CD4-positive, alpha-beta T cell treated with Interleukin-15 for 4 hours (primary cell): ENCODE measurements at regions not wholly inside any gene's neighbourhood (a gene's known extent, or its start where the extent isn't known, plus 50 kb on each side); places are given as distances from the start of the nearest gene placed in this dataset.
"Not testable (repeated sequence)": the region's sequence is repeated elsewhere in the genome, so short reads cannot be mapped to it uniquely, and the experiment has no call there.

Experiments
- DNase-seq: peaks from one replicate; pipeline ENCODE4 v3.0.0-alpha.2; 2020; ENCODE audit warnings: low spot score

GRCh38 chr3:140752499-140752898 lies 74.6 kb downstream of the TRIM42 start:
- DNase-seq = no peak

DNA sequence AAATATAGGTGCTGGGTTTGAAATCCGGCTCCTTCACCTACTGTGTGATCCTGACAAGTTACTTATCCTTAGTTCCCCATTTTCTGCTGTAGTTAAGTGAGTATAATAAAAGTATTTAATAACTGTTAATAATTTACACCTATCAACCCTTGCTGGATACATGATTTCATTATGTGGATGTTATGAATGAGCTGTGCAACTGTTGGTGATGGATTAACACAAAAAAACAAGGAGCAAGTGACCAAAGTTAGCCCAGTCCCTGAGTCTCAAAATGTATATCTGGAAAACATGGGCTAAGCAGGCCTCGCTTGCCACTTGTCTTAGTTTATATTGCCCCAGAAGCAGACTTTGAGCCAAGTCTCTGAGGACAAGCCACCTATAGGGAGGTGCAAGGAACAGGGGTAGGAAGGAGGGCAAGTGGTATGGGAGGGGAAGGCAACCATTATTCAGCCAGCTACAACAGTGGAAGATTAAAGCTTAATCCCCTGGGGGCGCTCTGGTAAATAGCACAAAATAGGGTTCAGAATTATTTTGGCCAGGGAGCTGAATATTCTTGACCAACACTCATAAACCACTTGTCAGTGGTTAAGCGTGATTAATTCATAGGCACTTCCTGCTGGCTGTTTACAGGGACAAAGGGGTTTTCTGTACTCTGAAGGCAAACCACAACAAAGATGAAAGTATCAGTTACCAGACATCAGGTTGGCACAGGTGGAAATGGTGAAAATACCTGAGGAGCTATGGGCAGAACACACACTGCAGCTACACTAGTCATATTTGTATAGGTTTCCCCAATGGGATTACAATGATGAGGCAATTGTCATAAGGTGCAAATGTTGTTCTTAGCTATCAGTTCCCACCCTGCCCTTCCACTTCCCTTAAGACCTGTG lies 76.2 kb downstream of the TRIM42 start:
- DNase-seq = no peak

DNA sequence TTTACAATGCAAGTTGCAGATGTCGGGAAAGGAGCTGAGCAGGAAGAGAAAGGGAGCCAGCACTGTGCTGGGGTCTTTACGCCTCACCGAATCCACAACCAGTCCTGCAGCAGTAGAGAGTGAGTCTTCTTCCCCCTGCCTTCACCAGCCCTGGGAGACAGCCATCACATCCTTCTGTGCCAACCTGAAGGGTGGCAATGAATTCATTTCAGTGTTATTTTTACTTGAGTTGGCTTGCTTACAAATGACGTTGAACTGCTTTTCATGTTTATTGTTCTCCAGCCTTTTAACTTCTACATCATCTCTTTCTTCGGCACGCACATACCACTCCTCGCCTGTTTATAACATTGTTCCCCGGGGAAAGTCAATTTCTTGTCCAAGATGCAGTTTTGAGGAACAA lies 77.1 kb downstream of the TRIM42 start:
- DNase-seq = no peak

GRCh38 chr3:140756240-140757016 lies 78.6 kb downstream of the TRIM42 start:
- no peak for DNase-seq

DNA sequence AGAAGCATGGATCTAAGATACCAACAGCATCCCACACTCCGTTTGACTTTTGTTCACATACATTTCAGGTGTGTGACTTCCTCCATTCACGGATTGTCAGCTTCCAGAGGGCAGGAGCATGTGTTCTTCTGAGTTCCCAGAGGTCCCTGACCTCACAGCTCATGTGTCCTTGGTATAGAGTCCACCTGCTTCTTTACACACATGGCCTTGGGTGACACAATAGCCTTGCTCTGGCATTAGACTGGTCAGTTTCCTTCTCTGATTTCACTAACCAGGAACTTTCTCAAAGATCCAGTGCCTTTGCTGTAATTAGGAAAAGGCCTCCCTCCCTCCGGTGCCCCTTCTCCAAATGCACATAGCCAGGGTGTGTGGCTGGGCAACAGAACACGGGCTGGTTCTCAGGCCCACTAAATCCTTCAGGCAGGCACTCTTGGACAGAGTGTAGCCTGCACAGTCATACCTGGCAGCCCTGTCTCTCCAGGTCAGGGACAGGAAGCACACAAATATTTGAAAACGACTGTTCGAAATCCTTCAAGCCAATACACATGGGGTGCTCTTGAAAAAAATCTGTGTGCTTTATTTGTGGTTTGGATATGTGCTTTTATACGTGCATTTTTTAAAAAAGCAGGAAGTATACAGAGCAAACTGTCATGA lies 81.1 kb downstream of the TRIM42 start:
- DNase-seq = no peak

DNA sequence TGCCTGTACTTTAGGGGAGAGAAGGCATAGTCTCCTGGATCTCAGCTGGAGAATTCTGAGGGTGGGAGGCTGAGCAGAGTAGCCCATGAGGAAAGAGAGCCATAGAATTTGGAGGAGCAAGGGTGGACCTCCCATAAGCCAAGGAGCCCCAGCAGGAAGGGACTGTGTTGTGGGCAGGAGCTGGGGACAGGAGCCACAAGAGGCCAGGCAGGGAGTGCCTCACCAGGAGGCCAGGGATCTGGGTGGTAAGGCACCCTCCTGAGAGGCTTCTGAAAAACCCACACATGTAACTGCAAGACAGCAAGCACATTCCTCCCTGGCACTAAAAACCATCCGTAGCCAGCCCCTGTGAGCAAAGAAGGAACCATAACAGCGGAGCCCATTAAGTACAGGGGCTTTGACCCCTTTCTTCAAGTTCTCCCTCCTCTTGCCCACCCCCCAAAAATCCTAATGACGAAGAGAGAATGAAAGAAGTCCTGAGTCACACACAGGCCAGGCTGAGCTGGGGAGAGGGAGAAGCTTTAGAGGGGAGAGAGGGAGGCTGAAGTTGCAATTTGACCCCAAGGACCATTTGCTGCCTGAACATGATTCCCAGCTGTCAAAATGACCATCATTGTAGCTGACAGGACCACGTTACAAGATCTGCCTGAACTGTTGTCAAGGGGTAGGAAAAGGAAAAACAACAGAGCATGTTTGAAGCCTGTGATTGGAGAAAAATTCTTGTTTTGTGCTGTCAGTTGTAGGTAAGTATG lies 82.6 kb downstream of the TRIM42 start:
- DNase-seq = no peak

DNA sequence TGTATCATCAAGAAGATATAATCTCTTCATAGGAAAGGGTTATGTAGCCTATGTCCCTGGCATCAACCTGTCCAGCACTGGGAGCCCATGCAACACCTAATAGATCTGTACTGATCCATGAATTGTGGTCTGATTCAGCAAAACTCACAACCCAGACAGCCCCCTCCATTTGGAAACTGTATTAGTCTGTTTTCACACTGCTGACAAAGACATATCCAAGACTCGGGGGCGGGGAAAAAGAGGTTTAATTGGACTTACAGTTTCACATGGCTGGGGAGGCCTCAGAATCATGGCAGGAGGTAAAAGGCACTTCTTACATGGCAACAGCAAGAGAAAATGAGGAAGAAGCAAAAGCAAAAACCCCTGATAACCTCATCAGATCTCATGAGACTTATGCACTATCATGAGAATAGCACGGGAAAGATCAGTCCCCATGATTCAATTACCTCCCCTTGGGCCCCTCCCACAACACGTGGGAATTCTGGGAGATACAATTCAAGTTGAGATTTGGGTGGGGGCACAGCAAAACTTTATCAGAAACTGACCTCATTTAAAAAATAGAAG lies 83.3 kb downstream of the TRIM42 start:
- DNase-seq = no peak

GRCh38 chr3:140762746-140763145 lies 84.9 kb downstream of the TRIM42 start:
- DNase-seq = no peak

GRCh38 chr3:140763532-140763931 lies 85.7 kb downstream of the TRIM42 start:
- no peak for DNase-seq

- no peak for DNase-seq
These were observed 87.4 kb downstream of the TRIM42 start for GRCh38 chr3:140765246-140765645.

GRCh38 chr3:140766465-140766864 lies 88.6 kb downstream of the TRIM42 start:
- no peak for DNase-seq

DNA sequence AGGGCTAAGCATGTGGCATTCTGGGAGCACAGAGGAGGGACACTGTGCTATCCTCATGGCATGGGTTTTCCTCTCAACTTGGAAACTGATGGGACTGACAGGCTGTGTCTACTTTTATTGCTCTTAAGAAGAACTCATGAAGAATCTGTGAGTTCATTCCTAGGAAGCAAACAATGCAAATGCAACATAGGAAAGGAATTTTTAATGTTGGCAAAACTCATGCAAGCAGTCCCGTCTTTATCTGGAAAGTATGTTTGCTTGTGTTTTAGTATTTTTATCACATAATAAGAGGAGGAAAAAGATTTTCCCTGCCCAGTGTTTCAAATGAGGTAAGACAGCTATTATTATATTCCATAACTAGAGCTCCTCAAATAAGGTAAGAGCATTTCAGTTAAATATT lies 89.7 kb downstream of the TRIM42 start:
- no peak for DNase-seq

DNA sequence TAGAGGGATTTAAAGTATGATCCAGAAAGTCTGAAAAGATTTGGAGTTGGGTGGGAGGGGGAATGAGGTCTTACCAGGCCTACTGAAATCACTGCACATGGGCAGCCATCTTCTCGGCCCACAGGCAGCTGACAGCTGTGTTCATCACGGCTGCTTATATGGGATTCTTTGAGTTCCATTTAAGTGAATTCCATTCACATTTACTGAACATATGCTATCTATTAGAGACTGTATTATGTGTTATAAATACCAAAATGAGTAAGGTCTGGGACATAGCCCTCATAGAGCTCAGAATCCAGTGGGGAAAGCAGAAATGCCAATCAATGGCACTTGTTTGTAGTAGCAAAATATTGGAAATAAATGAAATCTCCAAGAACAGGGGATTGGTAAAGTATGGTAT lies 91.1 kb downstream of the TRIM42 start:
- DNase-seq = no peak

DNA sequence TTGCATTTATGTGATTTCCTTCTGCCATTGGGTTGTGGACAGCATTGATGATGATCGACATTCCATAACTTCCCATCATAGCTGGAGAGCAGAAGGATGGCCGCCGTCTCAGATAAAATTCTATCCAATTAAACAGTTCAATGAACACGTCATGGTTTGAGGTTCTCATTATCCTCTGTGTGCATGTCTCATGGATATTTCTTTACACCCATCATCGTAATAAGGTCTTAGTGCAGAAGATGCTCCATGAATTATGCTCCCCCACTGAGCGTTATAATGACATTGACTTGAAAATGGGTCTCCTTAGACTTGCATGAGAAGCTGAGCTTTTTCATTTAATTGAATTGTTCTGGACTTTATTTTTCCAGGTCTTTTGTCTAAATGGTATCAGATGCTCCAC lies 92.1 kb downstream of the TRIM42 start:
- no peak for DNase-seq

- no peak for DNase-seq
These were observed 93.3 kb downstream of the TRIM42 start for GRCh38 chr3:140770977-140771667.

GRCh38 chr3:140777631-140778233 lies 99.9 kb downstream of the TRIM42 start:
- DNase-seq = no peak

DNA sequence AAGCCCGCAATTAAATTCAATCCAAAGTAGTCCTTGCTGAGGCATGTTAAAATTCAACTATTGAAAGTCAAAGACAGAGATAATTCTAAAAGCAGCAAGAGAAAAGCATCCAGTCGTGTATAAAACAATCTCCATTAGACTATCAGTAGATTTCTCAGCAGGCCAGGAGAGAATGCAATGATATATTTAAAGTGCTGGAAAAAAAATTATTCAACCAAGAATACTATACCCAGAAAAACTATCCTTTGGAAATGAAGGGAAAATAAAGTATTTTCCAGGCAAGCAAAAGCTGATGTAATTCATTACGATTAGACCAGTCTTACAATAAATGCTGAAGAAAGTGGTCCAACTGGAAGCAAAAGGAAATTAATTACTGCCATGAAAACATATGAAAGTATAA lies 113.5 kb downstream of the TRIM42 start:
- DNase-seq = no peak

DNA sequence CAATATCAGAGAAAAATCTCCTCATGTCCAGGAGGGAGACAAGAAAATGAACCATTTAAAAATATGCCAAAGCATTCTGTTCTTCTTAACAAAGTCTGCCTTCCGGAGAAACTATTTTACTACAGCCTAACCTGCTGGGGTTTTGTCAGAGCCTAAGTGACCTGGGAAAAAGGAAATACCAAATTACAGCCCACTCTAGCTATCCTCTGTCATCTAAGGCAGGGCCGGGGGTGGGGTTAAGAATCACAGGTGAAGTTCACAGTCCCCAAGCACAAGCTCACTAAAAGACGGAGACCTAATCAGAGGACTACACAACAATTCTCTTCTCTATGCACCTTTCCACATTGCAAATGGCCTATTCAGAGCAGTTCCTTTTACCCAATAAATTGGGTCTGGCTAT lies 116.6 kb downstream of the TRIM42 start:
- no peak for DNase-seq

GRCh38 chr3:140802898-140803297 lies 125.0 kb downstream of the TRIM42 start:
- DNase-seq = not testable (repeated sequence)

DNA sequence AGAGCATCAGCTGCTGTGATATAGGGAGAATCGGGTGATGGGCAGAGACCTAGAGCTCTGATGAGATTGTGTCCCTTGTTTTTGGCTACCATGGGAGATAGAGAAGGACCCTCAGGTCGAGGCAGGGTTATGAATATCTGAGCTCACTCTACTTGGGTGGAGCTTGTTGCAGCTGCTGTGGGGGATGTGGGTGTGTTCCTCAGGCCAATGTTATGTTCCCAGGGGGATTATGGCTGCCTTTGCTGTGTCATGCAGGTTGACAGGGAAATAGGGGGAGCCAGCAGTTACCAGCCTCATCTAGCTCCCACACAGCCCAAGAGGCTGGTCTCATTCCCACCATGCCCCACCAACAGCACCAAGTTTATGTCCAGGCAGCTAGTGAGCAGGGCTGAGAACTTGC lies 131.5 kb downstream of the TRIM42 start:
- DNase-seq = no peak
